ENCODE measurements at regions not wholly inside any gene's neighbourhood (a gene's known extent, or its start where the extent isn't known, plus 50 kb on each side); places are given as distances from the start of the nearest gene placed in this dataset.

DNA sequence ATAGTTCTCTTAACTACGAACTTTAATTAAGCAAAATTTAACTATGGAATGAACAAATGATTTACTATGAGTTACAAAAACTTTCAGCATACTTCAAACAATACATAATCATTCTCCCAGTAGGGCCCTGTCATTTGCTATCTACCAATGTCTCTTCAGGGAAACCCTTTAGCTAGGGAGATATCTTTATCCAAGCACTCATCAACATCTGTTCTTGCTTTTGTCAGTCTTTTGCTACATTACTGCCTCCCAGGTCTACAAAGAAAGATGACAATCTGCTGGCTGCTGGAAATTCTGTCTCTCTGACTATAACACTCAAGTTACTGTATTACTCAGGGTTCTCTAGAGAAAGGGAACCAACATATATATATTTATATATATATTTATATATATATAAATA, 1626.3 kb upstream of the CELF4 start:
- H3K4me3 ChIP-seq (ENCODE audit: low read depth, low read length, poor library complexity, severe bottlenecking), result no peak overlapping the region
- H2AFZ ChIP-seq (ENCODE audit: low read length), result no peak overlapping the region
- no peaks in the 10 kb centered on the region for H3K36me3 ChIP-seq (ENCODE audit: insufficient read depth, low read length)
- DNase-seq (ENCODE audit: low spot score), result no peak
- H3K27ac ChIP-seq (ENCODE audit: low read depth, low read length, poor library complexity, severe bottlenecking), result no peak overlapping the region
- H3K4me2 ChIP-seq (ENCODE audit: low read length), result no peak overlapping the region
- POLR2A ChIA-PET, result no interaction called here
- BruUV-seq (replicated peaks), result no TSS peak
- TF ChIP-seq, protein P1, sequence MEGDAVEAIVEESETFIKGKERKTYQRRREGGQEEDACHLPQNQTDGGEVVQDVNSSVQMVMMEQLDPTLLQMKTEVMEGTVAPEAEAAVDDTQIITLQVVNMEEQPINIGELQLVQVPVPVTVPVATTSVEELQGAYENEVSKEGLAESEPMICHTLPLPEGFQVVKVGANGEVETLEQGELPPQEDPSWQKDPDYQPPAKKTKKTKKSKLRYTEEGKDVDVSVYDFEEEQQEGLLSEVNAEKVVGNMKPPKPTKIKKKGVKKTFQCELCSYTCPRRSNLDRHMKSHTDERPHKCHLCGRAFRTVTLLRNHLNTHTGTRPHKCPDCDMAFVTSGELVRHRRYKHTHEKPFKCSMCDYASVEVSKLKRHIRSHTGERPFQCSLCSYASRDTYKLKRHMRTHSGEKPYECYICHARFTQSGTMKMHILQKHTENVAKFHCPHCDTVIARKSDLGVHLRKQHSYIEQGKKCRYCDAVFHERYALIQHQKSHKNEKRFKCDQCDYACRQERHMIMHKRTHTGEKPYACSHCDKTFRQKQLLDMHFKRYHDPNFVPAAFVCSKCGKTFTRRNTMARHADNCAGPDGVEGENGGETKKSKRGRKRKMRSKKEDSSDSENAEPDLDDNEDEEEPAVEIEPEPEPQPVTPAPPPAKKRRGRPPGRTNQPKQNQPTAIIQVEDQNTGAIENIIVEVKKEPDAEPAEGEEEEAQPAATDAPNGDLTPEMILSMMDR (conservative IDR thresholded peaks at IDR 0.05; ENCODE audit: low read length), result no peak
- TF ChIP-seq EZH2phosphoT487 (IDR thresholded peaks at IDR 0.05; ENCODE audit: borderline replicate concordance, low read depth, low read length), result no peak
- no peaks in the 10 kb centered on the region for H3K79me2 ChIP-seq (ENCODE audit: insufficient read depth, low read depth, low read length)
- H3K4me1 ChIP-seq (ENCODE audit: insufficient read depth, low read length, poor library complexity, severe bottlenecking), result no peaks in the 10 kb centered on the region
- H4K20me1 ChIP-seq (ENCODE audit: insufficient read depth, low read length), result no peaks in the 10 kb centered on the region
- H3K9me3 ChIP-seq (ENCODE audit: low read length), result no peaks in the 10 kb centered on the region
- intact Hi-C loops (cut with micrococcal nuclease; ENCODE audit: unreplicated experiment), result no loop called here
- CTCF ChIA-PET (ENCODE audit: unreplicated experiment), result no interaction called here
- H3K9me2 ChIP-seq (ENCODE audit: insufficient read depth, low read length), result no peaks in the 10 kb centered on the region

DNA sequence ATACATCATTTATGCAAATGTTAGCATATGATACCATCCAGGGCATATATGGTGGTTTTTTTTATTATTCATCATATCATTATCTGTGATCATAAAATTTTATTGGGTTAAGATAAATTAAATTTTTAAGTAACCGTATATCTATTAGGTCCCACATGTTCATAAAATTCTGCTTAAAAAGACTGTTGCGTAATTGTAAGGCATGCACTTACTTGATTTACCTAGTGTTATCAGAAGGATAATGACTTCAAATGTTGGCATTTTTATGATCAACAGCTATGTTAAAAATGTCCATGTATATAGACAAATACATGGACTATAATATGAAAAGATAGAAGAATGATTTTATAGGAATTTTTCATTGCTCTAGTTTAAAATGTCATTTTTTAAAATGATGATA, 1625.5 kb upstream of the CELF4 start:
- no peaks in the 10 kb centered on the region for H4K20me1 ChIP-seq (ENCODE audit: insufficient read depth, low read length)
- H3K4me3 ChIP-seq (ENCODE audit: low read depth, low read length, poor library complexity, severe bottlenecking), result no peak overlapping the region
- H3K4me2 ChIP-seq (ENCODE audit: low read length), result no peak overlapping the region
- no peaks in the 10 kb centered on the region for H3K9me2 ChIP-seq (ENCODE audit: insufficient read depth, low read length)
- H3K79me2 ChIP-seq (ENCODE audit: insufficient read depth, low read depth, low read length), result no peaks in the 10 kb centered on the region
- TF ChIP-seq, protein P1 (conservative IDR thresholded peaks at IDR 0.05; ENCODE audit: low read length), result no peak
- no peak for TF ChIP-seq EZH2phosphoT487 (IDR thresholded peaks at IDR 0.05; ENCODE audit: borderline replicate concordance, low read depth, low read length)
- H3K27ac ChIP-seq (ENCODE audit: low read depth, low read length, poor library complexity, severe bottlenecking), result no peak overlapping the region
- ChIA-PET CTCF (ENCODE audit: unreplicated experiment) (no interaction called here), POLR2A (no interaction called here)
- no peaks in the 10 kb centered on the region for H3K9me3 ChIP-seq (ENCODE audit: low read length)
- no TSS peak for BruUV-seq (replicated peaks)
- H2AFZ ChIP-seq (ENCODE audit: low read length), result no peak overlapping the region
- intact Hi-C loops (cut with micrococcal nuclease; ENCODE audit: unreplicated experiment), result no loop called here
- DNase-seq (ENCODE audit: low spot score), result no peak
- H3K4me1 ChIP-seq (ENCODE audit: insufficient read depth, low read length, poor library complexity, severe bottlenecking), result no peaks in the 10 kb centered on the region
- no peaks in the 10 kb centered on the region for H3K36me3 ChIP-seq (ENCODE audit: insufficient read depth, low read length)

DNA sequence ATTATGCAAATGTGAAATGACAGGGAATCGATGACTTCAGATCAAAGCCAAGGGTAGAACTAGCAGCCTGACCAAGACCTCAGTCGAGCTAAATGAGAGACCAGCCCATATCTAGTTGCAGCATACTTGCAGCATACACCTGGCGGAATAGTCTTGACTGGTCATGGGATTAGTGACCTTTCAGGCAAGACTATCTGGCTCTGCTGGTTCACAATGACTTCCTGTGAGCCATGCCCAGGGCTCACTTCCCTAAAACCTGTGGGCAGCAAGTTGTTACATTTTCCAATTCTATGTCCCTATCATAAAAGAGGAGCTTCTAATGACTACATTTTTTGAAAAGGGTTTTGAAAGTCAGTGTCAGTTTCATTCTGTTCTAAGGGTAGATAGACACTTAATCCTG, 1624.9 kb upstream of the CELF4 start:
- H3K4me2 ChIP-seq (ENCODE audit: low read length), result no peak overlapping the region
- no peak overlapping the region for H3K4me3 ChIP-seq (ENCODE audit: low read depth, low read length, poor library complexity, severe bottlenecking)
- no peak overlapping the region for H3K27ac ChIP-seq (ENCODE audit: low read depth, low read length, poor library complexity, severe bottlenecking)
- ChIA-PET CTCF (ENCODE audit: unreplicated experiment) (no interaction called here), POLR2A (no interaction called here)
- H4K20me1 ChIP-seq (ENCODE audit: insufficient read depth, low read length), result no peaks in the 10 kb centered on the region
- BruUV-seq (replicated peaks), result no TSS peak
- intact Hi-C loops (cut with micrococcal nuclease; ENCODE audit: unreplicated experiment), result no loop called here
- H3K9me3 ChIP-seq (ENCODE audit: low read length), result no peaks in the 10 kb centered on the region
- H3K79me2 ChIP-seq (ENCODE audit: insufficient read depth, low read depth, low read length), result no peaks in the 10 kb centered on the region
- TF ChIP-seq EZH2phosphoT487 (IDR thresholded peaks at IDR 0.05; ENCODE audit: borderline replicate concordance, low read depth, low read length), result no peak
- TF ChIP-seq, protein P1 (conservative IDR thresholded peaks at IDR 0.05; ENCODE audit: low read length), result no peak
- no peaks in the 10 kb centered on the region for H3K4me1 ChIP-seq (ENCODE audit: insufficient read depth, low read length, poor library complexity, severe bottlenecking)
- H2AFZ ChIP-seq (ENCODE audit: low read length), result no peak overlapping the region
- H3K36me3 ChIP-seq (ENCODE audit: insufficient read depth, low read length), result no peaks in the 10 kb centered on the region
- H3K9me2 ChIP-seq (ENCODE audit: insufficient read depth, low read length), result no peaks in the 10 kb centered on the region
- no peak for DNase-seq (ENCODE audit: low spot score)
